ENCODE measurements at regions not wholly inside any gene's neighbourhood (a gene's known extent, or its start where the extent isn't known, plus 50 kb on each side); places are given as distances from the start of the nearest gene placed in this dataset.

- Histone ChIP-seq H3K36me3 (ENCODE audit: control insufficient read depth in 2 of 2, insufficient read depth in 1 of 2, low read length in 2 of 2) (no peaks in the 10 kb centered on the region), H3K4me1 (ENCODE audit: control insufficient read depth, insufficient read depth, low read length) (no peaks in the 10 kb centered on the region), H3K4me3 (ENCODE audit: low read depth, low read length) (no peak overlapping the region), H3K27ac (ENCODE audit: extremely low read depth, low read depth, low read length) (no peak overlapping the region), H3K9me3 (ENCODE audit: control insufficient read depth, insufficient read depth, low read depth, low read length) (no peaks in the 10 kb centered on the region)
- POLR2A ChIA-PET: interaction anchor here (1.1 kb wide), 1 partner anchor 184 kb away, joined by 3 read pairs; no protein-coding TSS in a partner anchor
- no peak for TF ChIP-seq TSHZ1 (tag by site-specific recombination; IDR thresholded peaks at IDR 0.05; ENCODE audit: borderline replicate concordance)
- TF ChIP-seq ZNF488 (tag by site-specific recombination; IDR thresholded peaks at IDR 0.05): 0 out of 2 replicates have a peak, but pooled peaks have one; percentile 43
- no peak for TF ChIP-seq KLF8 (tag by site-specific recombination; IDR thresholded peaks at IDR 0.05)
- TF ChIP-seq ZSCAN4 (tag by site-specific recombination; IDR thresholded peaks at IDR 0.05): peak; percentile 91
- TF ChIP-seq ZFHX2 (tag by site-specific recombination; conservative IDR thresholded peaks at IDR 0.05): peak; percentile 18; the same call in 1 of the 2 replicates
- TF ChIP-seq ZNF621 (tag by site-specific recombination; IDR thresholded peaks at IDR 0.05): 0 out of 2 replicates have a peak, but pooled peaks have one; percentile 24
- CTCF ChIA-PET: interaction anchor here (0.7 kb wide), 1 partner anchor 443 kb away, joined by 3 read pairs; no protein-coding TSS in a partner anchor
These were observed 183.1 kb upstream of the IER5L start for GRCh38 chr9:129361196-129361595.

GRCh38 chr9:129359916-129360536 is 182.0 kb upstream of the IER5L start:
- POLR2A ChIA-PET: interaction anchor here (0.8 to 1.1 kb wide), 2 partner anchors 8 to 182 kb away, joined by 3 to 4 read pairs; partner anchors contain the start of gene IER5L
- Histone ChIP-seq H3K4me3 (ENCODE audit: low read depth, low read length) (no peak overlapping the region), H3K9me3 (ENCODE audit: control insufficient read depth, insufficient read depth, low read depth, low read length) (no peaks in the 10 kb centered on the region), H3K36me3 (ENCODE audit: control insufficient read depth in 2 of 2, insufficient read depth in 1 of 2, low read length in 2 of 2) (no peaks in the 10 kb centered on the region), H3K4me1 (ENCODE audit: control insufficient read depth, insufficient read depth, low read length) (no peaks in the 10 kb centered on the region), H3K27ac (ENCODE audit: extremely low read depth, low read depth, low read length) (no peak overlapping the region)
- peak; percentile 30; the same call in 1 of the 2 replicates for TF ChIP-seq ZIC2 (tag by site-specific recombination; IDR thresholded peaks at IDR 0.05)
- TF ChIP-seq ZNF26 (tag by site-specific recombination; IDR thresholded peaks at IDR 0.05): no peak
- CTCF ChIA-PET: no interaction called here

- no peak overlapping the region for H3K4me3 ChIP-seq (ENCODE audit: low read depth, low read length)
- peak; percentile 69; the same call in 1 of the 2 replicates for TF ChIP-seq ZNF16 (tag by site-specific recombination; IDR thresholded peaks at IDR 0.05; ENCODE audit: low read depth)
- TF ChIP-seq GLIS2 (tag by site-specific recombination; IDR thresholded peaks at IDR 0.05): no peak
- no peak for TF ChIP-seq ZBTB26 (tag by site-specific recombination; optimal IDR thresholded peaks at IDR 0.05)
- no peak for TF ChIP-seq ZBTB8A (tag by site-specific recombination; IDR thresholded peaks at IDR 0.05)
These were observed 181.2 kb upstream of the IER5L start for GRCh38 chr9:129359162-129359811.

More at GRCh38 chr9:129359162-129359811, 181.2 kb upstream of the IER5L start:
- POLR2A ChIA-PET: interaction anchor here (1.1 kb wide), 1 partner anchor 181 kb away, joined by 4 read pairs; the partner anchor contains the start of gene IER5L
- no peaks in the 10 kb centered on the region for H3K36me3 ChIP-seq (ENCODE audit: control insufficient read depth in 2 of 2, insufficient read depth in 1 of 2, low read length in 2 of 2)
- H3K9me3 ChIP-seq (ENCODE audit: control insufficient read depth, insufficient read depth, low read depth, low read length): no peaks in the 10 kb centered on the region
- CTCF ChIA-PET: interaction anchor here (0.6 to 0.7 kb wide), 2 partner anchors 224 to 557 kb away, joined by 3 to 4 read pairs; no protein-coding TSS in a partner anchor
- H3K4me1 ChIP-seq (ENCODE audit: control insufficient read depth, insufficient read depth, low read length): no peaks in the 10 kb centered on the region
- no peak overlapping the region for H3K27ac ChIP-seq (ENCODE audit: extremely low read depth, low read depth, low read length)
